BJ (cell line): ENCODE measurements at regions not wholly inside any gene's neighbourhood (a gene's known extent, or its start where the extent isn't known, plus 50 kb on each side); places are given as distances from the start of the nearest gene placed in this dataset.

Source experiments
- CTCF ChIA-PET: fragments of 350-600 bp; formaldehyde crosslinking; extraction: SDS; loops from one replicate; lab custom pipeline; 2021; ENCODE audit warnings: antibody characterized with exemption, inconsistent platforms; lab: Yijun Ruan, JAX
- POLR2A ChIA-PET: fragments of 300-600 bp; sonication (Branson Sonifier 250); formaldehyde crosslinking; extraction: SDS; loops from one replicate; lab custom pipeline; 2021; ENCODE audit warnings: antibody characterized with exemption; lab: Charles Lee
- DNase-seq: peaks from one replicate; pipeline ENCODE4 v3.0.0-alpha.2; 2011; ENCODE audit warnings: low read depth
- H3K27me3 ChIP-seq: 2 replicates; pipeline ENCODE4 v1.6.0; 2011; ENCODE audit warnings: low read length; ENCODE audit not compliant: control insufficient read depth, insufficient read depth
- H3K36me3 ChIP-seq: 2 replicates; pipeline ENCODE4 v1.5.1; 2011; ENCODE audit warnings: low read length; ENCODE audit not compliant: control insufficient read depth, insufficient read depth
- H3K4me3 ChIP-seq: 2 replicates; pipeline ENCODE4 v1.5.1; 2011; ENCODE audit warnings: low read depth, mild to moderate bottlenecking, control low read depth, low read length
- CTCF ChIP-seq: IDR thresholded peaks from 2 replicates; pipeline ENCODE4 v1.5.1; 2011; ENCODE audit warnings: low read depth, mild to moderate bottlenecking, control low read depth, inconsistent platforms, low read length, moderate library complexity; ENCODE audit not compliant: insufficient read depth

GRCh38 chr12:130223767-130224244, 61.5 kb downstream of the FZD10 start:
- Histone ChIP-seq H3K27me3 (no peaks in the 10 kb centered on the region), H3K4me3 (no peak overlapping the region), H3K36me3 (no peaks in the 10 kb centered on the region)
- POLR2A ChIA-PET = no interaction called here
- no peak for DNase-seq
- no peak for TF ChIP-seq CTCF
- CTCF ChIA-PET = no interaction called here

DNA sequence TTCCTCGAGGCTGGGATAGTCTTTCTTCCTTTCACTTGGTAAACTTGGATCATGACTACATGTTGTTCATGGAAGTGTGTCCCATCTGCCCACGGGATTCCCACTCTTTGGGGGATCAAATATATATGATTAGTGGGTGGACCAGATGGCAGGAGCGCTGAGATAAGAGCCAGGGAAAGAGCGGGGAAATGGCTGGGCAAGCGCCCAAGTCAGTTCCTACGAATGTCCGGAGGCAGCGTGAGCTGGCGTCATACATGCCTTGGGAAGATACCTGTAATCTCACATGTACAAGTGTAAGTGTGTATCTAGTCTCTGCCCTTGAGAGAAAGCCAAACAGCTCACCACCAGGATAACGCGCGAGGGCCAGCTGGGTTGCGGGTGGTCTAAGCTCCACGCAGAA, 62.3 kb downstream of the FZD10 start:
- POLR2A ChIA-PET = no interaction called here
- no peaks in the 10 kb centered on the region for H3K36me3 ChIP-seq
- DNase-seq = no peak
- no peak overlapping the region for H3K4me3 ChIP-seq
- TF ChIP-seq CTCF = no peak
- H3K27me3 ChIP-seq = no peaks in the 10 kb centered on the region
- CTCF ChIA-PET = no interaction called here

DNA sequence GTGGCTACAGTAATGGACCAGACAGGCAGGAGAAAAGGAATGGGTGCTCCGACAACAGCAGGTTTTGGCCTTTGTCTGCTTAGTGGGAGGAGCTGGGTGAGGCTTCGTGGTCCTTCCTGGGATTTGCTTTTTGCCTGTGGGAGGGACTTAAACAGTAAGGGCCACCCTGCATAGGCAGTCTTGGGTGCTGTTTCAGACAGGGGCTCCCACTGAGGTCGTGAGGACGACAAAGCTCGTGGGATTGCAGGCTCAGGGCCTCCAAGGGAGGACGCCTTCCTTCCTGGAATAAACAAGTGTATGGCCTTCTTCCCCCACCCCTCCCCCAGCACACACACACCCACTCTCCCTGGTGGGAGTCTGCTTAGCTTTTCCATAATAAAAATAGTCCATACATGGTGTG, 63.1 kb downstream of the FZD10 start:
- Histone ChIP-seq H3K4me3 (no peak overlapping the region), H3K27me3 (no peaks in the 10 kb centered on the region), H3K36me3 (no peaks in the 10 kb centered on the region)
- TF ChIP-seq CTCF = no peak
- ChIA-PET CTCF (interaction anchor here (0.5 kb wide), 1 partner anchor 1724 kb away, joined by 3 read pairs; no protein-coding TSS in a partner anchor), POLR2A (no interaction called here)
- no peak for DNase-seq

DNA sequence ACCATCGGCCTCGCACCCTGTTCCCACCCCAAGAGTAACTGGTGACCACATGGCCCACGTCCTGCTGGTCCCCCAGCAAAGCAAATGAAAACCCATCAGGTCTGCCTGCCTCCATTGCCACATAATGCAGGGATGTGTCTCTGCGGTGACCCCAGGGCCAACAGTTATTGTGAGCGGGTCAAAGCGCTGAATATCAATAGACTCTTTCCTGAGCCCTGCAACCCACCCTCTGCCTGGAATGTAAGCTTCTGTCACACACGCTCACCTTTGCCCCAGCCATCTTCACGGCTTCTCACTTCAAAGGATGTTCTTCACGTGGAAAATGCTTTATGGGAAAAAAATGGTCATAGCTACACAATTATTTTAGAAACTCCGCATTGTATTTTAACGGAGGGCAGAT, 63.9 kb downstream of the FZD10 start:
- no peak for DNase-seq
- no peak for TF ChIP-seq CTCF
- Histone ChIP-seq H3K4me3 (no peak overlapping the region), H3K27me3 (no peaks in the 10 kb centered on the region), H3K36me3 (no peaks in the 10 kb centered on the region)
- CTCF ChIA-PET = no interaction called here
- POLR2A ChIA-PET = no interaction called here

DNA sequence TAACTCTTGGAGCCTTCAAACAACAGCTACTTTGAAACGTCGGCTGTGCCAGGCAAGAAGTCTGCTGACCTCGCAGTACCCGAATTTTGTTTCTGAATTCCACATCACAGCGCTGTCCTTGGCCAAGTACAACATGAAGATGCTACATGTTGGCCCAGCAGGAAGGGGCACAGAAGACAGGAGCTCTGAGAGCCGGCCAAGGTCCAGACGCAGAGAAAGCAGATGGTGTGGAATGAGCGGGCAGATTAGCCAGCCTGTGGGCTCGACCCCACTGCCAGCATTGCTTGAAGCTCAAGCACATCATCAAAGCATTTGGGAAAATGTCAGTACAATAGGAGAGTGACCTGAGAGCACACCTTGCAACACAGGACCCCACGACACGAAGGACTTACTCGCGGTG, 64.5 kb downstream of the FZD10 start:
- no peaks in the 10 kb centered on the region for H3K36me3 ChIP-seq
- ChIA-PET CTCF (no interaction called here), POLR2A (no interaction called here)
- no peaks in the 10 kb centered on the region for H3K27me3 ChIP-seq
- H3K4me3 ChIP-seq = no peak overlapping the region
- DNase-seq = no peak
- no peak for TF ChIP-seq CTCF
